Left hindlimb (tissue), 1 donor: ENCODE measurements at regions not wholly inside any gene's neighbourhood (a gene's known extent, or its start where the extent isn't known, plus 50 kb on each side); places are given as distances from the start of the nearest gene placed in this dataset.

Source experiments
- DNase-seq: peaks from one replicate; pipeline ENCODE4 v3.0.0-alpha.2; 2018

DNA sequence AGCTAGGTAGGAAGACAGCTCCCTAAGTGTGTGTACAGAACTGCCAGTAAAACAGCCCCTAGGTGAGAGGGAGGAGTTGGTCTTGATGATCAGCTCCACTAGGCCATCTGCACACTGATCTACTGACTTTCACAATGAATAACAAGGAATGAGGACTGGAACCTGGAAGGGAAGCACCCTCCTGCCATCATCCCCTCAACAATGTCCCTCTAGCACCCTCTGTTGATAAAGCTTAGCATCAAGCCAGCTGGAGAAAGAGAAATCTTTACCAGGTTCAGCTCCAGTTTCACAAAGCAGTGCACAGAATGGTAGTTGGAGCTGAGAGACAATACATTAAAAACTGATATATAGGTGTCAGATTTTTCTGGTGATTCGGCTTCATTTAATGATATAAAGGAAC, 57.2 kb upstream of the IRAK1BP1 start:
- DNase-seq: no peak

DNA sequence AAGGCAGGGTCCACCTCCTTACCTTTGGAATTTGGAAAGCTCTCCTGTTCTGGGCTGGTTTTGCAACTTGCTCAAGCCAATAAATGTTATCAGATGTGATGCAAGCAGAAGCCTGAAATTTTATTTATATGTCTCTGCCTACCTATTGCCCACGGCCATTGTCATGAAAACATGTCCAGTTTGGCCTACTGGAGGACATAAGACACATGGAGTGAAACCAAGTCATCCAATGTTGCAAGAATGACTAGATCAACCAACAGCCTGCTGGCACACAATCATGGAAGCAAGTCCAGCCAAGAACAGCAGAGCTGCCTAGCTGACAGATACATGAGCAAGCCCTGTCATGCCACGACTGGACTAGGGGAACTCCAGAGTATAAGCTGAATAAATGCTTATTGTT, 56.7 kb upstream of the IRAK1BP1 start:
- DNase-seq: no peak
